Thyroid gland (tissue), 4 donors: ENCODE measurements at regions not wholly inside any gene's neighbourhood (a gene's known extent, or its start where the extent isn't known, plus 50 kb on each side); places are given as distances from the start of the nearest gene placed in this dataset.
"Not testable (repeated sequence)": the region's sequence is repeated elsewhere in the genome, so short reads cannot be mapped to it uniquely, and the experiment has no call there.

ENCODE experiments used
- DNase-seq, 2 donors: peaks; one replicate each; pipeline ENCODE4 v3.0.0-alpha.2; 2019
- H3K27ac ChIP-seq, 3 donors: fragments of 200-600 bp; sonication (generic); 1 replicate in 2 of 3; 2 replicates in 1 of 3; pipeline ENCODE4 v1.5.1; 2016 to 2019; ENCODE audit warnings: mild to moderate bottlenecking in 1 of 3, moderate library complexity in 1 of 3
- H3K27me3 ChIP-seq: fragments of 200-600 bp; sonication (generic); one replicate; pipeline ENCODE4 v1.5.1; 2019
- H3K36me3 ChIP-seq, 2 donors: fragments of 200-600 bp; sonication (generic); one replicate each; pipeline ENCODE4 v1.5.1; 2016 to 2019
- H3K4me1 ChIP-seq, 2 donors: fragments of 200-600 bp; sonication (generic); one replicate each; pipeline ENCODE4 v1.5.1; 2017 to 2019
- H3K4me3 ChIP-seq, 3 donors: fragments of 200-600 bp; sonication (generic); replicated peaks in 1 of 3; 1 replicate in 2 of 3; 2 replicates in 1 of 3; pipeline ENCODE4 v1.5.1; 2016; ENCODE audit warnings: mild to moderate bottlenecking in 1 of 3
- H3K9me3 ChIP-seq: fragments of 200-600 bp; sonication (generic); one replicate; pipeline ENCODE4 v1.5.1; 2017
- POLR2A ChIP-seq, 2 donors: fragments of 450-650 bp; IDR thresholded peaks; one replicate each; pipeline ENCODE4 v1.6.1; 2017; ENCODE audit warnings: antibody characterized with exemption in 2 of 2, mild to moderate bottlenecking in 2 of 2, moderate library complexity in 1 of 2
- WGBS, 2 donors: methylation state at CpG; one replicate each; pipeline ENCODE4 v1.1.5; 2017; 5-methylcytosine and 5-hydroxymethylcytosine counted together
- intact Hi-C: fragments of 100-400 bp; cut with DNase I; formaldehyde crosslinking; loops from one replicate; pipeline ENCODE4 v1.15.1; 2023
- TF ChIP-seq, protein P1 (sequence below), 6 experiments: fragments of 200-600 bp in 3 of 6; fragments of 450-650 bp in 3 of 6; sonication (generic) in 3 of 6; IDR thresholded peaks; one replicate each; pipeline ENCODE4 v1.5.1; 2016 to 2019; ENCODE audit warnings: antibody characterized with exemption in 6 of 6, mild to moderate bottlenecking in 2 of 6, inconsistent platforms in 1 of 6, moderate library complexity in 1 of 6

DNA sequence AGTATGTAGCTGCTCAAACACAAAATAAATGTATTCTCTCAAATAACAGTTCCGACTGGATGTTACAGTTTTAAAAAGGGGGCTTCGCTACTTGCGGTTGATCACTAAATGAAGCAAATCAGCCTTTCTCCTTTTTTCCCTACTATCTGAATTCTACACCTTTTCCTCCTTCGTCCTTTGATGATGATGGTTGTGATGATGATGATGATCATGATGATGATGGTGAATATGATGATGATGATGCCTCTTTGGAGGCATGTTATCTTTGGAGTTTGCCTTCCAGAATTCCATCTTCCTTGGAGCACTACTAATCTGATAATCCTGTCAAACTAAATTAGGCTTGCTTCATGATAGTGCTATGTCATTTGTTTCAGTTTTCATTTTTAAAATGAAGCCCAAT lies 1073.3 kb downstream of the SOCS6 start:
- Histone ChIP-seq H3K36me3 (no peaks in the 10 kb centered on the region), H3K9me3 (no peaks in the 10 kb centered on the region), H3K4me1 (no peaks in the 10 kb centered on the region), H3K27me3 (no peaks in the 10 kb centered on the region), H3K4me3 (no peak overlapping the region), H3K27ac (no peak overlapping the region)
- TF ChIP-seq, protein P1, sequence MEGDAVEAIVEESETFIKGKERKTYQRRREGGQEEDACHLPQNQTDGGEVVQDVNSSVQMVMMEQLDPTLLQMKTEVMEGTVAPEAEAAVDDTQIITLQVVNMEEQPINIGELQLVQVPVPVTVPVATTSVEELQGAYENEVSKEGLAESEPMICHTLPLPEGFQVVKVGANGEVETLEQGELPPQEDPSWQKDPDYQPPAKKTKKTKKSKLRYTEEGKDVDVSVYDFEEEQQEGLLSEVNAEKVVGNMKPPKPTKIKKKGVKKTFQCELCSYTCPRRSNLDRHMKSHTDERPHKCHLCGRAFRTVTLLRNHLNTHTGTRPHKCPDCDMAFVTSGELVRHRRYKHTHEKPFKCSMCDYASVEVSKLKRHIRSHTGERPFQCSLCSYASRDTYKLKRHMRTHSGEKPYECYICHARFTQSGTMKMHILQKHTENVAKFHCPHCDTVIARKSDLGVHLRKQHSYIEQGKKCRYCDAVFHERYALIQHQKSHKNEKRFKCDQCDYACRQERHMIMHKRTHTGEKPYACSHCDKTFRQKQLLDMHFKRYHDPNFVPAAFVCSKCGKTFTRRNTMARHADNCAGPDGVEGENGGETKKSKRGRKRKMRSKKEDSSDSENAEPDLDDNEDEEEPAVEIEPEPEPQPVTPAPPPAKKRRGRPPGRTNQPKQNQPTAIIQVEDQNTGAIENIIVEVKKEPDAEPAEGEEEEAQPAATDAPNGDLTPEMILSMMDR (IDR thresholded peaks at IDR 0.05) = no peak
- TF ChIP-seq POLR2A (IDR thresholded peaks at IDR 0.05) = no peak
- intact Hi-C loops = no loop called here
- 90 to 95% methylated on average over 4 of the region's 4 CpGs for WGBS, 2 donors
- no peak for DNase-seq

DNA sequence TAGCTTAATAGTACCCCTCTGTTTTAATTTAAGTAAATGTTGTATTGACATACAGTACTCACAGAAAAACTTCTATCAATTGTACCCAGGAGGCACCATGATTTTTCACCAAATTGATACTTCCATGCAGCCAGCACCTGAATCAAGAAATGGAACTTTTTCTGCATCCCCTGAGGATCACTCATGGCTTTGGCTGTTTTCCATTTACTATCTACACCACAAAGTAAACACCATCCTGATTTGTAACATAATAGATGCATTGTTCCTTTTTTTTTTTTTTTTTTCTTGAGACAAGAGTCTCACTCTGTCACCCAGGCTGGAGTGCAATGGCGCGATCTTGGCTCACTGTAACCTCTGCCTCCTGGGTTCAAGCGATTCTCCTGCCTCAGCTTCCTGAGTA lies 1066.8 kb downstream of the SOCS6 start:
- intact Hi-C loops, H3K4me1 ChIP-seq, H3K9me3 ChIP-seq, H3K27me3 ChIP-seq, H3K36me3 ChIP-seq, DNase-seq, H3K27ac ChIP-seq, H3K4me3 ChIP-seq: not testable (repeated sequence)
- WGBS, 2 donors = 94 to 97% methylated on average over 3 of the region's 3 CpGs

DNA sequence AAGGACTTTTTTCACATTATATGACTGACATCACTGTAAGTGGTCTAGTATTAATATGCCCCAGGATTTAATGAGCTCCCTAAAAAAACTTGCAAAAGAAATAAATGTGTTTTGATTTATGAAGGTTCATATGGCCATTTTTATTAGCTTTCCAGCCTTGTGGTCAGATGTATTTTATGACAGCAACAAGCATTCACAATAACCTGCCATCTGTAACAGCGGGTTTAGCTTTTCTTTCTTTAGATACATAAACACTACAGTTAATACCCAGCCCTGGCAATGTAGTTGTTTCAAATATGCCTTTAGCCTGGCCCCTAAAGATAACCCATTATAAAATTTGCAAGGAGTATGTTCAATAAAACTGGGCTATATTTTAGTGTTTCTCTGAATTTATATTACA lies 1063.8 kb downstream of the SOCS6 start:
- intact Hi-C loops = no loop called here
- Histone ChIP-seq H3K4me1 (no peaks in the 10 kb centered on the region), H3K27ac (no peak overlapping the region), H3K9me3 (no peaks in the 10 kb centered on the region), H3K4me3 (no peak overlapping the region), H3K36me3 (no peaks in the 10 kb centered on the region), H3K27me3 (no peaks in the 10 kb centered on the region)
- DNase-seq = no peak
- WGBS, 2 donors = 91 to 92% methylated on average over 1 of the region's 1 CpG
- TF ChIP-seq POLR2A (IDR thresholded peaks at IDR 0.05) = no peak
- TF ChIP-seq, protein P1 (IDR thresholded peaks at IDR 0.05) = no peak

DNA sequence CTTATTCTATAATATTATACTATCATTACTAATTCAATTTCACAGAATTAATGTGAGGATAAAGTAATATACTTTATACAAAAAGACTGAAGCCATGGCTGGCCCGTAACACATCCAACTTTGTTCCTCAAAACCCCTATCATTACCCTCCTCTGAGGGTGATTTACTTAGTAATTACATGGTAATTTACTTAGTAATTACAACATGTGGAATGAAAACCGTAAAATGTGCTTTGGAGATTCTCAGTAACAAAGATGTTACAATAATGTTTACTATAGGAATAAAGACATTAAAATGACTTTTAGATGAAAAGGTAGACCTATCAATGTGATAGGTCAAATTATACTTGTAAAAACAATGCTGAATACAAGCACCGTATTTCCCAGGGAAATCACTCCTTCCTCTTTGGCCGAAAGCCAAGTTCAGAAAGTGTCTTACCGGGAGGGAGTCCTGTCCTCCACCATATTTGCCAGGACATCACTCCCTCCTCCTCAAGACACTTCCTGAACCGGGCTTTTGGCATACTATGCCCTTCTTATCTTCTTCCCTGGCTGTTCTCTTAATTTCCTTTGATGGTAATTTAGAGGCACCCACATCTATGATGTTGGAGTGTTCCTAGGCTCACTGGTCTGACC lies 1047.8 kb downstream of the SOCS6 start:
- Histone ChIP-seq H3K36me3 (no peaks in the 10 kb centered on the region), H3K4me3 (no peak overlapping the region), H3K27ac (no peak overlapping the region), H3K9me3 (no peaks in the 10 kb centered on the region), H3K4me1 (no peaks in the 10 kb centered on the region), H3K27me3 (no peaks in the 10 kb centered on the region)
- intact Hi-C loops = no loop called here
- no peak for DNase-seq
- no peak for TF ChIP-seq POLR2A (IDR thresholded peaks at IDR 0.05)
- TF ChIP-seq, protein P1 (IDR thresholded peaks at IDR 0.05) = no peak
- WGBS, 2 donors = 62 to 64% methylated on average over 6 of the region's 6 CpGs

DNA sequence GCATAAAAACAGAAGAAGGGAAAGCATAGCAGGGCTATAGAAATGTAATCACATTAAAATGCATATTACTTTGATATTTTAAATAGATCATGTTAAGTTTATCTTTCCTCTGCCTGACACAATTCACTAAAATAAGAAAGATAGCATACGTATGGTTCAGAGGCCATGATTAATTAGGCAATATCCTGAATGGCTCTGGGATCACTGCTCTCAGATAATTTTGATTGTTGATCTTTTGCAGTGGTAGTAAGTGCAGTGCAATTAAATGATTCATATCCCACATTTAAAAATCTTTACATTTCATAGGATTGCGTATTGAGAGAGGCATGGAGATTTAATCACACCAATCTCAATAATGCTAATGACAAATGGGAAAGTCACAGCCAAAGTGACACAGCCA lies 1040.7 kb downstream of the SOCS6 start:
- intact Hi-C loops = no loop called here
- Histone ChIP-seq H3K4me3 (no peak overlapping the region), H3K36me3 (no peaks in the 10 kb centered on the region), H3K4me1 (no peaks in the 10 kb centered on the region), H3K27me3 (no peaks in the 10 kb centered on the region), H3K9me3 (no peaks in the 10 kb centered on the region), H3K27ac (no peak overlapping the region)
- no peak for DNase-seq
- TF ChIP-seq POLR2A (IDR thresholded peaks at IDR 0.05) = no peak
- TF ChIP-seq, protein P1 (IDR thresholded peaks at IDR 0.05) = no peak
- WGBS, 2 donors = 77 to 92% methylated on average over 2 of the region's 2 CpGs

DNA sequence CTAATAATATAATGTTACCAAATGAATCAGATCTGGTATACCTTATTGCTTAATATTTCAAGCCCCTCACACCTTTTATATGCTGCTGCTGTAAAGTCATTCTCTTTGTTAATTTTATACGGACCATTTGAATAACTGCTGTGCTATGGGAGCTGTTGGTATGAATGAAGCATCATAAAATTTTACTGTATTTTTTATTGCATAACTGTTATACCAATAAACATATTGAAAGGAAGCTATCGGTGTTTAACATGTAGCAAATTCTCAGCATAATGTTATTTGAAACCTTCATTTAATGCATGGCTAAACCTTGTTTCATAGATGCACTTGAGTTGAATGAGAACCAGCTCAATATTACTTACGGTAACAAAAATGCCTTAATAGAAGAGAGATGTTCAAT lies 1040.3 kb downstream of the SOCS6 start:
- WGBS, 2 donors = 87 to 91% methylated on average over 3 of the region's 3 CpGs
- H3K27ac ChIP-seq = no peak overlapping the region
- no peak for DNase-seq
- TF ChIP-seq POLR2A (IDR thresholded peaks at IDR 0.05) = no peak
- TF ChIP-seq, protein P1 (IDR thresholded peaks at IDR 0.05) = no peak
- no peaks in the 10 kb centered on the region for H3K27me3 ChIP-seq
- no peak overlapping the region for H3K4me3 ChIP-seq
- intact Hi-C loops = no loop called here
- H3K4me1 ChIP-seq = no peaks in the 10 kb centered on the region
- H3K36me3 ChIP-seq = no peaks in the 10 kb centered on the region
- no peaks in the 10 kb centered on the region for H3K9me3 ChIP-seq
